Liver (tissue), 8 donors: ENCODE measurements at regions not wholly inside any gene's neighbourhood (a gene's known extent, or its start where the extent isn't known, plus 50 kb on each side); places are given as distances from the start of the nearest gene placed in this dataset.
A peak's percentile ranks its signal among the peaks of the same experiment; 100 is the strongest.

Experiments
- DNase-seq: peaks from one replicate; pipeline ENCODE4 v3.0.0-alpha.2; 2017; ENCODE audit warnings: low spot score
- H3K27ac ChIP-seq, 2 donors: one replicate each; pipeline ENCODE4 v1.7.0; 2013; ENCODE audit warnings: inconsistent platforms in 2 of 2, low read length in 2 of 2, control low read depth in 1 of 2, low read depth in 1 of 2, mild to moderate bottlenecking in 1 of 2
- H3K27me3 ChIP-seq, 4 donors: one replicate each; pipeline versions ENCODE4 v1.6.1 to v1.7.0; 2013; ENCODE audit warnings: low read length in 3 of 4, inconsistent platforms in 1 of 4, mild to moderate bottlenecking in 1 of 4, moderate library complexity in 1 of 4; ENCODE audit not compliant: control insufficient read depth in 4 of 4, insufficient read depth in 4 of 4
- H3K36me3 ChIP-seq, 4 donors: one replicate each; pipeline versions ENCODE4 v1.6.1 to v1.7.0; 2013; ENCODE audit warnings: low read length in 3 of 4, mild to moderate bottlenecking in 3 of 4, low read depth in 1 of 4, moderate library complexity in 1 of 4; ENCODE audit not compliant: control insufficient read depth in 4 of 4, insufficient read depth in 3 of 4
- H3K4me1 ChIP-seq, 4 donors: one replicate each; pipeline versions ENCODE4 v1.6.1 to v1.7.0; 2013; ENCODE audit warnings: low read length in 3 of 4, mild to moderate bottlenecking in 3 of 4, moderate library complexity in 1 of 4; ENCODE audit not compliant: control insufficient read depth in 4 of 4, insufficient read depth in 4 of 4
- H3K4me3 ChIP-seq, 3 donors: one replicate each; pipeline versions ENCODE4 v1.6.1 to v1.7.0; 2013; ENCODE audit warnings: low read length in 3 of 3, control low read depth in 1 of 3, low read depth in 1 of 3, mild to moderate bottlenecking in 1 of 3
- H3K9ac ChIP-seq, 2 donors: one replicate each; pipeline ENCODE4 v1.7.0; 2013; ENCODE audit warnings: low read length in 2 of 2, mild to moderate bottlenecking in 2 of 2, moderate library complexity in 2 of 2, control low read depth in 1 of 2, low read depth in 1 of 2
- H3K9me3 ChIP-seq, 4 donors: one replicate each; pipeline versions ENCODE4 v1.6.1 to v1.7.0; 2013; ENCODE audit warnings: low read length in 3 of 4; ENCODE audit not compliant: control insufficient read depth in 4 of 4
- ATF3 ChIP-seq: IDR thresholded peaks from 2 replicates; pipeline ENCODE4 v1.6.1; 2016; ENCODE audit warnings: antibody characterized with exemption
- CTCF ChIP-seq: fragments of 150-350 bp; IDR thresholded peaks from 2 replicates; pipeline ENCODE4 v1.5.1; 2017; ENCODE audit warnings: improper control_type of control experiment, low read depth, low read length; ENCODE audit not compliant: missing input control
- EGR1 ChIP-seq, 2 donors: IDR thresholded peaks; 2 replicates each; pipeline ENCODE4 v1.6.1; 2016 to 2018; ENCODE audit warnings: antibody characterized with exemption in 2 of 2, low read depth in 2 of 2
- FOXA1 ChIP-seq: IDR thresholded peaks from 2 replicates; pipeline ENCODE4 v1.6.1; 2016; ENCODE audit warnings: antibody characterized with exemption
- FOXA2 ChIP-seq: IDR thresholded peaks from 2 replicates; pipeline ENCODE4 v1.6.1; 2016; ENCODE audit warnings: antibody characterized with exemption
- GABPA ChIP-seq, 2 donors: IDR thresholded peaks in 1 of 2; conservative IDR thresholded peaks in 1 of 2; 2 replicates each; pipeline ENCODE4 v1.6.1; 2016; ENCODE audit warnings: antibody characterized with exemption in 2 of 2, mild to moderate bottlenecking in 1 of 2, moderate library complexity in 1 of 2
- HNF4A ChIP-seq, 2 donors: conservative IDR thresholded peaks; 2 replicates each; pipeline ENCODE4 v1.6.1; 2016; ENCODE audit warnings: antibody characterized with exemption in 2 of 2, mild to moderate bottlenecking in 2 of 2
- HNF4G ChIP-seq: IDR thresholded peaks from 2 replicates; pipeline ENCODE4 v1.6.1; 2016; ENCODE audit warnings: antibody characterized with exemption
- JUND ChIP-seq, 2 donors: IDR thresholded peaks; 2 replicates each; pipeline ENCODE4 v1.6.1; 2016; ENCODE audit warnings: antibody characterized with exemption in 2 of 2
- MAX ChIP-seq: IDR thresholded peaks from 2 replicates; pipeline ENCODE4 v1.6.1; 2016; ENCODE audit warnings: antibody characterized with exemption
- NR2F2 ChIP-seq: IDR thresholded peaks from 2 replicates; pipeline ENCODE4 v1.6.1; 2016; ENCODE audit warnings: antibody characterized with exemption
- RAD21 ChIP-seq, 2 donors: IDR thresholded peaks; 2 replicates each; pipeline ENCODE4 v1.6.1; 2016; ENCODE audit warnings: antibody characterized with exemption in 2 of 2, mild to moderate bottlenecking in 2 of 2
- TAF1 ChIP-seq: conservative IDR thresholded peaks from 2 replicates; pipeline ENCODE4 v1.6.1; 2016; ENCODE audit warnings: antibody characterized with exemption, mild to moderate bottlenecking
- YY1 ChIP-seq: IDR thresholded peaks from 2 replicates; pipeline ENCODE4 v1.6.1; 2016; ENCODE audit warnings: antibody characterized with exemption, mild to moderate bottlenecking
- ZBTB33 ChIP-seq: IDR thresholded peaks from 2 replicates; pipeline ENCODE4 v1.6.1; 2016; ENCODE audit warnings: antibody characterized with exemption
- WGBS: extraction: QIAGEN DNeasy Blood & Tissue Kit; methylation state at CpG from one replicate; pipeline ENCODE4 v1.1.7; 2013; 5-methylcytosine and 5-hydroxymethylcytosine counted together
- donor health status: healthy.
- donor health status: healthy.
- donor health status: healthy.
- donor health status: healthy.
- donor health status: healthy.

- peaks cover 0 to 3% (median 2%) of the 10 kb centered on the region in 4 donors for H3K9me3 ChIP-seq
- TF ChIP-seq NR2F2 (no peak), JUND (IDR thresholded peaks at IDR 0.05) (no peak), GABPA (IDR thresholded peaks at IDR 0.05 in 1 of 2, conservative IDR thresholded peaks at IDR 0.05 in 1 of 2) (no peak), FOXA2 (no peak), HNF4A (conservative IDR thresholded peaks at IDR 0.05) (no peak), CTCF (no peak), FOXA1 (no peak), ZBTB33 (no peak), YY1 (no peak), ATF3 (no peak), EGR1 (IDR thresholded peaks at IDR 0.05; ENCODE audit: low read depth in 2 of 2) (no peak)
- no peaks in the 10 kb centered on the region for H3K4me1 ChIP-seq
- no peak overlapping the region for H3K4me3 ChIP-seq
- H3K27ac ChIP-seq, result no peak overlapping the region
- DNase-seq, result no peak
- no peak overlapping the region for H3K9ac ChIP-seq
- H3K27me3 ChIP-seq, result peaks cover 0 to 6% (median 0%) of the 10 kb centered on the region in 4 donors
- WGBS, result 88% methylated on average over 1 of the region's 1 CpG
- H3K36me3 ChIP-seq, result no peaks in the 10 kb centered on the region
These were observed 115.6 kb downstream of the MN1 start for GRCh38 chr22:27685970-27686369.

- 83% methylated on average over 10 of the region's 10 CpGs for WGBS
- no peak overlapping the region for H3K4me3 ChIP-seq
- no peak overlapping the region for H3K9ac ChIP-seq
- peaks cover 0 to 3% (median 2%) of the 10 kb centered on the region in 4 donors for H3K9me3 ChIP-seq
- no peaks in the 10 kb centered on the region for H3K36me3 ChIP-seq
- TF ChIP-seq FOXA2 (no peak), MAX (no peak), RAD21 (IDR thresholded peaks at IDR 0.05) (no peak), JUND (IDR thresholded peaks at IDR 0.05) (peak in 1 of 2 donors; percentile 40), TAF1 (no peak), EGR1 (IDR thresholded peaks at IDR 0.05; ENCODE audit: low read depth in 2 of 2) (no peak), HNF4G (no peak), FOXA1 (no peak), NR2F2 (peak; percentile 39)
- H3K27ac ChIP-seq, result no peak overlapping the region
- H3K4me1 ChIP-seq, result no peaks in the 10 kb centered on the region
- peaks cover 0 to 4% (median 0%) of the 10 kb centered on the region in 4 donors for H3K27me3 ChIP-seq
- DNase-seq, result no peak
These were observed 115.0 kb downstream of the MN1 start for GRCh38 chr22:27686534-27686933.
